ENCODE measurements at regions not wholly inside any gene's neighbourhood (a gene's known extent, or its start where the extent isn't known, plus 50 kb on each side); places are given as distances from the start of the nearest gene placed in this dataset.
"Not testable (repeated sequence)": the region's sequence is repeated elsewhere in the genome, so short reads cannot be mapped to it uniquely, and the experiment has no call there.

GRCh38 chr11:41544902-41545301, 85.5 kb upstream of the LRRC4C start:
- H3K36me3 ChIP-seq (ENCODE audit: control insufficient read depth in 3 of 3, insufficient read depth in 2 of 3, low read depth in 1 of 3, low read length in 3 of 3); H3K4me3 ChIP-seq (ENCODE audit: low read depth in 1 of 3, low read length in 3 of 3); H3K9me3 ChIP-seq (ENCODE audit: control insufficient read depth in 2 of 2, insufficient read depth in 1 of 2, low read depth in 1 of 2, low read length in 1 of 2); H3K27ac ChIP-seq (ENCODE audit: low read depth in 1 of 3, low read length in 2 of 3); H3K27me3 ChIP-seq (ENCODE audit: control insufficient read depth in 3 of 3, insufficient read depth in 3 of 3, low read length in 3 of 3); DNase-seq; H3K4me1 ChIP-seq (ENCODE audit: control insufficient read depth in 3 of 3, insufficient read depth in 2 of 3, low read depth in 1 of 3, low read length in 2 of 3); FAIRE-seq: not testable (repeated sequence)
- WGBS, 3 donors = 81 to 85% (median 83%) methylated on average over 3 of the region's 3 CpGs

- Histone ChIP-seq H3K27ac (ENCODE audit: low read depth in 1 of 3, low read length in 2 of 3) (no peak overlapping the region), H3K4me3 (ENCODE audit: low read depth in 1 of 3, low read length in 3 of 3) (no peak overlapping the region), H3K27me3 (ENCODE audit: control insufficient read depth in 3 of 3, insufficient read depth in 3 of 3, low read length in 3 of 3) (no peaks in the 10 kb centered on the region), H3K4me1 (ENCODE audit: control insufficient read depth in 3 of 3, insufficient read depth in 2 of 3, low read depth in 1 of 3, low read length in 2 of 3) (no peaks in the 10 kb centered on the region), H3K36me3 (ENCODE audit: control insufficient read depth in 3 of 3, insufficient read depth in 2 of 3, low read depth in 1 of 3, low read length in 3 of 3) (no peaks in the 10 kb centered on the region), H3K9me3 (ENCODE audit: control insufficient read depth in 2 of 2, insufficient read depth in 1 of 2, low read depth in 1 of 2, low read length in 1 of 2) (no peaks in the 10 kb centered on the region)
- DNase-seq (no peak), FAIRE-seq (no peak)
- WGBS, 3 donors = 69 to 73% (median 71%) methylated on average over 9 of the region's 9 CpGs
Measured at GRCh38 chr11:41578421-41579051, 119.1 kb upstream of the LRRC4C start.

GRCh38 chr11:41579546-41579945, 120.1 kb upstream of the LRRC4C start:
- WGBS, 3 donors = 62 to 77% (median 68%) methylated on average over 3 of the region's 3 CpGs
- no peak for FAIRE-seq

DNA sequence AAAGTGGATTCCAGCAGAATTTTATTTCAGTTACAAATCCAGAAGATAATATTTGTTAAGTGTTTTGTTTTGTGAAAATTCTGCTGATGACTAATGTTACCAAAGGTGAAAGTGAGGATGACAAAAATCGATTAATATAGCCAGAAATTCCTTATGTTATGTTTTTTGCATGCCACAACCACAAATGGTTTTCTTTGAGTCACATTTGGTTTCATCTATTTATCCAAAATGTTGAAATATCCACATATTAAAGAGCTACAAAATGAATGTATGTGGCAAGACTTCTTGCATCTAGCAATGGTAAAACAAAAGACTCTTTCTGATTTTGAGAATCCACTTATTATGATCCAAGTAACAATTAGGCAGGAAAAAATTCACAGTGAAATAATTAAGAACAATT, 150.1 kb upstream of the LRRC4C start:
- Histone ChIP-seq H3K27ac (ENCODE audit: low read depth in 1 of 3, low read length in 2 of 3) (no peak overlapping the region), H3K36me3 (ENCODE audit: control insufficient read depth in 3 of 3, insufficient read depth in 2 of 3, low read depth in 1 of 3, low read length in 3 of 3) (no peaks in the 10 kb centered on the region), H3K4me1 (ENCODE audit: control insufficient read depth in 3 of 3, insufficient read depth in 2 of 3, low read depth in 1 of 3, low read length in 2 of 3) (no peaks in the 10 kb centered on the region), H3K4me3 (ENCODE audit: low read depth in 1 of 3, low read length in 3 of 3) (no peak overlapping the region), H3K27me3 (ENCODE audit: control insufficient read depth in 3 of 3, insufficient read depth in 3 of 3, low read length in 3 of 3) (no peaks in the 10 kb centered on the region), H3K9me3 (ENCODE audit: control insufficient read depth in 2 of 2, insufficient read depth in 1 of 2, low read depth in 1 of 2, low read length in 1 of 2) (peaks cover 0 to under 1% of the 10 kb centered on the region in 2 donors)
- FAIRE-seq = no peak
- WGBS, 3 donors = 19 to 28% (median 24%) methylated on average over 1 of the region's 1 CpG
- no peak for DNase-seq

More at GRCh38 chr11:41579546-41579945, 120.1 kb upstream of the LRRC4C start:
- Histone ChIP-seq H3K4me1 (ENCODE audit: control insufficient read depth in 3 of 3, insufficient read depth in 2 of 3, low read depth in 1 of 3, low read length in 2 of 3) (no peaks in the 10 kb centered on the region), H3K36me3 (ENCODE audit: control insufficient read depth in 3 of 3, insufficient read depth in 2 of 3, low read depth in 1 of 3, low read length in 3 of 3) (no peaks in the 10 kb centered on the region), H3K27ac (ENCODE audit: low read depth in 1 of 3, low read length in 2 of 3) (no peak overlapping the region), H3K4me3 (ENCODE audit: low read depth in 1 of 3, low read length in 3 of 3) (no peak overlapping the region), H3K27me3 (ENCODE audit: control insufficient read depth in 3 of 3, insufficient read depth in 3 of 3, low read length in 3 of 3) (no peaks in the 10 kb centered on the region), H3K9me3 (ENCODE audit: control insufficient read depth in 2 of 2, insufficient read depth in 1 of 2, low read depth in 1 of 2, low read length in 1 of 2) (no peaks in the 10 kb centered on the region)
- DNase-seq = no peak

DNA sequence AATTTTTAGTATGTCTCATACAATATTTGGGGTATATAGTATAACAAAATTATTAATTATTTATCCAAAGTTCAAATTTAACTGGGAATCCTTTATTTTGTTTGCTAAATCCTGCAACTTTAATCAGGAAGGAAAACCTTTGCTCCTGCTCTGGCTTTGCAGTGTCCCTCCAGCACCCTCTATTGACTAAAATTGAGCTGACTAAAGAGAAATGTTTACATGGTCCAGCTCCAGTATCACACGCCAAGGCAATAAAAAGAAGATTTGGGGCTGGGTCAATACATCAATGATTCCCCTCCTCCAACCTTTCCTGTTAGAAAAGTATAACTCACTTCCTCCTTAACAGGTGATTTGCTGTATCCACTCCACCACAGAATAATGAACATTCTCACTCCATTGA, 153.0 kb upstream of the LRRC4C start:
- Histone ChIP-seq H3K4me1 (ENCODE audit: control insufficient read depth in 3 of 3, insufficient read depth in 2 of 3, low read depth in 1 of 3, low read length in 2 of 3) (no peaks in the 10 kb centered on the region), H3K27me3 (ENCODE audit: control insufficient read depth in 3 of 3, insufficient read depth in 3 of 3, low read length in 3 of 3) (no peaks in the 10 kb centered on the region), H3K36me3 (ENCODE audit: control insufficient read depth in 3 of 3, insufficient read depth in 2 of 3, low read depth in 1 of 3, low read length in 3 of 3) (no peaks in the 10 kb centered on the region), H3K4me3 (ENCODE audit: low read depth in 1 of 3, low read length in 3 of 3) (no peak overlapping the region), H3K27ac (ENCODE audit: low read depth in 1 of 3, low read length in 2 of 3) (no peak overlapping the region), H3K9me3 (ENCODE audit: control insufficient read depth in 2 of 2, insufficient read depth in 1 of 2, low read depth in 1 of 2, low read length in 1 of 2) (peaks cover 0 to 4% of the 10 kb centered on the region in 2 donors)
- FAIRE-seq = no peak
- 10 to 27% (median 14%) methylated on average over 1 of the region's 1 CpG for WGBS, 3 donors
- peak; percentile 1 to 4 for DNase-seq

- no peak overlapping the region for H3K27ac ChIP-seq (ENCODE audit: low read depth in 1 of 3, low read length in 2 of 3)
- H3K36me3 ChIP-seq (ENCODE audit: control insufficient read depth in 3 of 3, insufficient read depth in 2 of 3, low read depth in 1 of 3, low read length in 3 of 3) = no peaks in the 10 kb centered on the region
- DNase-seq (no peak), FAIRE-seq (no peak)
- WGBS, 3 donors = 50 to 81% (median 70%) methylated on average over 1 of the region's 1 CpG
- H3K9me3 ChIP-seq (ENCODE audit: control insufficient read depth in 2 of 2, insufficient read depth in 1 of 2, low read depth in 1 of 2, low read length in 1 of 2) = peaks cover 0 to 4% of the 10 kb centered on the region in 2 donors
- H3K4me3 ChIP-seq (ENCODE audit: low read depth in 1 of 3, low read length in 3 of 3) = no peak overlapping the region
- no peaks in the 10 kb centered on the region for H3K27me3 ChIP-seq (ENCODE audit: control insufficient read depth in 3 of 3, insufficient read depth in 3 of 3, low read length in 3 of 3)
- no peaks in the 10 kb centered on the region for H3K4me1 ChIP-seq (ENCODE audit: control insufficient read depth in 3 of 3, insufficient read depth in 2 of 3, low read depth in 1 of 3, low read length in 2 of 3)
Measured at GRCh38 chr11:41613326-41613725, 153.9 kb upstream of the LRRC4C start.

DNA sequence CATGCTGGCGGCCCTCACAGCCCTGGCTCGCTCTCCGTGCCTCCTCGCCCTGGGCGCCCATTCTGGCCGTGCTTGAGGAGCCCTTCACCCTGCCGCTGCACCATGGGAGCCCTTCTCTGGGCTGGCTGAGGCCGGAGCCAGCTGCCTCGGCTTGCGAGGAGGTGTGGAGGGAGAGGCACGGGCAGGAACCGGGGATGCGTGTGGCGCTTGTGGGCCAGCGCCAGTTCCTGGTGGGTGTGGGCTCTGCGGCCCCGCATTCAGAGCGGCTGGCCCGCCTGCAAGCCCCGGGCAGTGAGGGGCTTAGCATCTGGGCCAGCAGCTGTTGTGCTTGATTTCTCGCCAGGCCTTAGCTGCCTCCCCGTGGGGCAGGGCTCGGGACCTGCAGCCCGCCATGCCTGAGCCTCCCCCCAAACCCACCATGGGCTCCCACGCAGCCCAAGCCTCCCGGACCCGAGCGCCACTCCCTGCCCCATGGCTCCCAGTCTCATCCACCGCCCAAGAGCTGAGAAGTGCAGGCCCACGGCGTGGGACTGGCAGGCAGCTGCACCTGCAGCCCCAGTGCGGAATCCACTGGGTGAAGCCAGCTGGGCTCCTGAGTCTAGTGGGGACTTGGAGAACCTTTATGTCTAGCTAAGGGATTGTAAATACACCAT, 163.4 kb upstream of the LRRC4C start:
- DNase-seq (no peak), FAIRE-seq (no peak)
- 86 to 92% (median 89%) methylated on average over 29 to 32 of the region's 32 CpGs for WGBS, 3 donors
- Histone ChIP-seq H3K27me3 (ENCODE audit: control insufficient read depth in 3 of 3, insufficient read depth in 3 of 3, low read length in 3 of 3) (no peaks in the 10 kb centered on the region), H3K36me3 (ENCODE audit: control insufficient read depth in 3 of 3, insufficient read depth in 2 of 3, low read depth in 1 of 3, low read length in 3 of 3) (no peaks in the 10 kb centered on the region), H3K4me1 (ENCODE audit: control insufficient read depth in 3 of 3, insufficient read depth in 2 of 3, low read depth in 1 of 3, low read length in 2 of 3) (no peaks in the 10 kb centered on the region), H3K9me3 (ENCODE audit: control insufficient read depth in 2 of 2, insufficient read depth in 1 of 2, low read depth in 1 of 2, low read length in 1 of 2) (peaks cover 0 to 10% of the 10 kb centered on the region in 2 donors), H3K27ac (ENCODE audit: low read depth in 1 of 3, low read length in 2 of 3) (no peak overlapping the region), H3K4me3 (ENCODE audit: low read depth in 1 of 3, low read length in 3 of 3) (no peak overlapping the region)

- Histone ChIP-seq H3K27me3 (ENCODE audit: control insufficient read depth in 3 of 3, insufficient read depth in 3 of 3, low read length in 3 of 3) (no peaks in the 10 kb centered on the region), H3K9me3 (ENCODE audit: control insufficient read depth in 2 of 2, insufficient read depth in 1 of 2, low read depth in 1 of 2, low read length in 1 of 2) (peaks cover 0 to 2% of the 10 kb centered on the region in 2 donors), H3K36me3 (ENCODE audit: control insufficient read depth in 3 of 3, insufficient read depth in 2 of 3, low read depth in 1 of 3, low read length in 3 of 3) (no peaks in the 10 kb centered on the region), H3K4me1 (ENCODE audit: control insufficient read depth in 3 of 3, insufficient read depth in 2 of 3, low read depth in 1 of 3, low read length in 2 of 3) (no peaks in the 10 kb centered on the region), H3K4me3 (ENCODE audit: low read depth in 1 of 3, low read length in 3 of 3) (no peak overlapping the region), H3K27ac (ENCODE audit: low read depth in 1 of 3, low read length in 2 of 3) (no peak overlapping the region)
- FAIRE-seq = no peak
- no peak for DNase-seq
- 31 to 71% (median 33%) methylated on average over 9 of the region's 9 CpGs for WGBS, 3 donors
Measured at GRCh38 chr11:41659985-41660384, 200.5 kb upstream of the LRRC4C start.

DNA sequence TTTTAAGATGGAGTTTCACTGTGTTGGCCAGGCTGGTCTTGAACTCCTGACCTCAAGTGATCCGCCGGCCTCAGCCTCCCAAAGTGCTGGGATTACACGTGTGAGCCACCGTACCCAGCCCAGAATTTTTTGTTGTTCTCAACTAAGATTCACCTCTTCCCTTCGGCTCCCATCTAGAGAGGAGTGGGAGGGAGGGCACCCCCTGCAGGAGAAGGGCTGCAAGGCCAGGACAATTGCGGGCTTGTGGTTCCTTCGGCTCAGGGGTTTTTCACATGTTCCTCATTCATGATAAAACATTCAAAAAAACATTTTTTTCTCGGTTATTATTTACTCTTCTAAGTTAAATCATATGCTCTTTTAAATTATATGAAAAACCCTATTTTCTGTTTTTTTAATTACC, 201.1 kb upstream of the LRRC4C start:
- no peak for DNase-seq
- Histone ChIP-seq H3K4me1 (ENCODE audit: control insufficient read depth in 3 of 3, insufficient read depth in 2 of 3, low read depth in 1 of 3, low read length in 2 of 3) (no peaks in the 10 kb centered on the region), H3K27ac (ENCODE audit: low read depth in 1 of 3, low read length in 2 of 3) (no peak overlapping the region), H3K9me3 (ENCODE audit: control insufficient read depth in 2 of 2, insufficient read depth in 1 of 2, low read depth in 1 of 2, low read length in 1 of 2) (peaks cover 0 to 2% of the 10 kb centered on the region in 2 donors), H3K4me3 (ENCODE audit: low read depth in 1 of 3, low read length in 3 of 3) (no peak overlapping the region), H3K27me3 (ENCODE audit: control insufficient read depth in 3 of 3, insufficient read depth in 3 of 3, low read length in 3 of 3) (no peaks in the 10 kb centered on the region), H3K36me3 (ENCODE audit: control insufficient read depth in 3 of 3, insufficient read depth in 2 of 3, low read depth in 1 of 3, low read length in 3 of 3) (no peaks in the 10 kb centered on the region)
- 71 to 76% (median 72%) methylated on average over 8 of the region's 8 CpGs for WGBS, 3 donors
- FAIRE-seq = no peak
